HepG2 (cell line): ENCODE measurements at regions not wholly inside any gene's neighbourhood (a gene's known extent, or its start where the extent isn't known, plus 50 kb on each side); places are given as distances from the start of the nearest gene placed in this dataset.

Source experiments
- ATAC-seq: fragments of 200-7000 bp; cut with Tn5 transposase; 3 replicates; pipeline ENCODE4 v1.9.1; 2020; ENCODE audit warnings: mild to moderate bottlenecking, moderate library complexity
- BruUV-seq: library from RNA; stranded (reverse); fragments of 400-500 nt; replicated peaks from 2 replicates; lab custom pipeline; 2021; lab: Mats Ljungman, UMichigan
- CTCF ChIA-PET: fragments of 300-600 bp; formaldehyde crosslinking; extraction: SDS; loops from one replicate; lab custom pipeline; 2021; ENCODE audit warnings: low total read pairs, inconsistent platforms, low intra/inter-chr PET ratio; lab: Yijun Ruan, JAX
- POLR2A ChIA-PET: fragments of 350-600 bp; sonication (Branson Sonifier 250); formaldehyde crosslinking; loops from one replicate; lab custom pipeline; 2020; ENCODE audit warnings: antibody characterized with exemption, inconsistent platforms; lab: Yijun Ruan, JAX
- DNase-seq: peaks from one replicate; pipeline ENCODE4 v3.0.0-alpha.2; 2015; ENCODE audit warnings: low spot score
- FAIRE-seq: peaks from 3 replicates; lab custom pipeline; 2011; peaks lifted over from hg19 to GRCh38; lab: Jason Lieb, UNC
- H2AFZ ChIP-seq: one replicate; pipeline ENCODE4 v1.6.1; 2011; ENCODE audit warnings: low read length, inconsistent platforms
- H3K27ac ChIP-seq: fragments of 300-600 bp; 3 replicates; pipeline ENCODE4 v1.8.0; 2011; ENCODE audit warnings: mixed run types, mild to moderate bottlenecking, mixed read lengths, low read length, inconsistent platforms; ENCODE audit not compliant: insufficient read depth; ENCODE audit errors: extremely low read length
- H3K27me3 ChIP-seq, 2 experiments: fragments of 200-600 bp in 1 of 2; 2 replicates in 1 of 2; 3 replicates in 1 of 2; pipeline versions ENCODE4 v1.6.0 to v1.8.0; 2011; ENCODE audit warnings: low read length in 2 of 2, mild to moderate bottlenecking in 2 of 2, moderate library complexity in 2 of 2, inconsistent platforms in 1 of 2; ENCODE audit not compliant: insufficient read depth in 2 of 2, control insufficient read depth in 1 of 2
- H3K36me3 ChIP-seq, 2 experiments: fragments of 200-600 bp in 1 of 2; replicated peaks in 1 of 2; 2 replicates in 1 of 2; 3 replicates in 1 of 2; pipeline versions ENCODE4 v1.5.1 to v1.8.0; 2011; ENCODE audit warnings: low read length in 2 of 2, inconsistent platforms in 1 of 2; ENCODE audit not compliant: insufficient read depth in 2 of 2, control insufficient read depth in 1 of 2
- H3K4me1 ChIP-seq: 2 replicates; pipeline ENCODE4 v1.5.1; 2012; ENCODE audit warnings: low read length, inconsistent platforms; ENCODE audit not compliant: insufficient read depth
- H3K4me2 ChIP-seq: 2 replicates; pipeline ENCODE4 v1.6.0; 2011; ENCODE audit warnings: low read depth, low read length, inconsistent platforms
- H3K4me3 ChIP-seq, 3 experiments: fragments of 200-600 bp in 1 of 3; sonication (generic), shearing (Covaris generic) in 1 of 3; replicated peaks in 1 of 3; 2 replicates each; pipeline ENCODE4 v1.5.1; 2011 to 2016; ENCODE audit warnings: low read length in 3 of 3, inconsistent platforms in 2 of 3, low read depth in 2 of 3, mild to moderate bottlenecking in 2 of 3, control low read depth in 1 of 3, mixed read lengths in 1 of 3; ENCODE audit not compliant: insufficient read depth in 1 of 3
- H3K79me2 ChIP-seq: one replicate; pipeline ENCODE4 v1.6.1; 2011; ENCODE audit warnings: low read length, inconsistent platforms; ENCODE audit not compliant: insufficient read depth
- H3K9ac ChIP-seq: 2 replicates; pipeline ENCODE4 v1.6.0; 2011; ENCODE audit warnings: mild to moderate bottlenecking, low read depth, low read length, inconsistent platforms; ENCODE audit not compliant: insufficient read depth
- H3K9me3 ChIP-seq: 2 replicates; pipeline ENCODE4 v1.5.1; 2012; ENCODE audit warnings: mild to moderate bottlenecking, low read length
- H4K20me1 ChIP-seq: 2 replicates; pipeline ENCODE4 v1.6.0; 2011; ENCODE audit warnings: inconsistent platforms, mild to moderate bottlenecking, low read length, moderate library complexity; ENCODE audit not compliant: insufficient read depth
- AGO1 ChIP-seq: fragments of 200-400 bp; formaldehyde crosslinking; IDR thresholded peaks from 2 replicates; pipeline ENCODE4 v1.6.1; 2017; ENCODE audit warnings: mild to moderate bottlenecking, low read depth, low read length, moderate library complexity; ENCODE audit not compliant: poor library complexity, severe bottlenecking
- CBFB ChIP-seq: sonication (generic); formaldehyde crosslinking; IDR thresholded peaks from 2 replicates; pipeline ENCODE4 v1.4.0; 2020; ENCODE audit warnings: missing genetic modification reagents
- FOSL1 ChIP-seq: sonication (generic); formaldehyde crosslinking; IDR thresholded peaks from 2 replicates; pipeline ENCODE4 v1.9.0; 2021; ENCODE audit warnings: missing genetic modification reagents, borderline replicate concordance
- HMG20A ChIP-seq: IDR thresholded peaks from 2 replicates; pipeline ENCODE4 v1.6.1; 2016; ENCODE audit warnings: borderline replicate concordance
- LCORL ChIP-seq, 2 experiments: fragments of 450-650 bp in 1 of 2; sonication (generic) in 1 of 2; formaldehyde crosslinking in 1 of 2; IDR thresholded peaks; 2 replicates each; pipeline versions ENCODE4 v1.5.0 to v1.6.1; 2017 to 2020; ENCODE audit warnings: antibody characterized with exemption in 1 of 2, missing genetic modification reagents in 1 of 2
- PHF5A ChIP-seq: IDR thresholded peaks from one replicate; pipeline ENCODE4 v1.6.1; 2018; ENCODE audit warnings: low read depth, missing genetic modification reagents; ENCODE audit not compliant: unreplicated experiment
- POLR2A ChIP-seq, 2 experiments: IDR thresholded peaks; 2 replicates each; pipeline ENCODE4 v1.6.1; 2011; ENCODE audit warnings: low read depth in 2 of 2, low read length in 2 of 2, mild to moderate bottlenecking in 1 of 2, moderate library complexity in 1 of 2; ENCODE audit not compliant: insufficient read depth in 1 of 2
- SALL2 ChIP-seq: sonication (generic); formaldehyde crosslinking; IDR thresholded peaks from 2 replicates; pipeline ENCODE4 v1.8.1; 2023; ENCODE audit warnings: mild to moderate bottlenecking, missing genetic modification reagents, inconsistent platforms
- SATB2 ChIP-seq: sonication (generic); formaldehyde crosslinking; IDR thresholded peaks from 2 replicates; pipeline ENCODE4 v1.5.0; 2020; ENCODE audit warnings: missing genetic modification reagents
- SIX1 ChIP-seq: sonication (generic); formaldehyde crosslinking; IDR thresholded peaks from 2 replicates; pipeline ENCODE4 v1.4.0; 2020; ENCODE audit warnings: missing genetic modification reagents, borderline replicate concordance
- SRY ChIP-seq: sonication (generic); formaldehyde crosslinking; IDR thresholded peaks from 2 replicates; pipeline ENCODE4 v1.8.0; 2022; ENCODE audit warnings: mild to moderate bottlenecking, missing genetic modification reagents
- ZBTB1 ChIP-seq: sonication (generic); formaldehyde crosslinking; IDR thresholded peaks from 2 replicates; pipeline ENCODE4 v1.4.0; 2020; ENCODE audit warnings: missing genetic modification reagents, borderline replicate concordance
- ZFP91 ChIP-seq: sonication (generic); formaldehyde crosslinking; IDR thresholded peaks from 2 replicates; pipeline ENCODE4 v1.9.0; 2022; ENCODE audit warnings: missing genetic modification reagents, mild to moderate bottlenecking, borderline replicate concordance
- ZFY ChIP-seq: sonication (generic); formaldehyde crosslinking; IDR thresholded peaks from 2 replicates; pipeline ENCODE4 v1.4.0; 2020; ENCODE audit warnings: missing genetic modification reagents
- ZKSCAN8 ChIP-seq: IDR thresholded peaks from 2 replicates; pipeline ENCODE4 v1.6.1; 2016; ENCODE audit warnings: borderline replicate concordance, missing genetic modification reagents, missing compliant biosample characterization
- ZNF484 ChIP-seq: sonication (generic); formaldehyde crosslinking; IDR thresholded peaks from 2 replicates; pipeline ENCODE4 v1.5.1; 2020; ENCODE audit warnings: mild to moderate bottlenecking, low read depth, missing genetic modification reagents, borderline replicate concordance
- ZNF580 ChIP-seq: IDR thresholded peaks from 2 replicates; pipeline ENCODE4 v1.6.1; 2016; ENCODE audit warnings: low read depth, borderline replicate concordance
- ZNF792 ChIP-seq: IDR thresholded peaks from 2 replicates; pipeline ENCODE4 v1.6.1; 2016
- ZNF800 ChIP-seq: sonication (generic); formaldehyde crosslinking; IDR thresholded peaks from 2 replicates; pipeline ENCODE4 v1.4.0; 2020; ENCODE audit warnings: missing genetic modification reagents
- in situ Hi-C: cut with HindIII; loops from 2 replicates; pipeline ENCODE4 v1.10.0; 2017; ENCODE audit warnings: low pct_unique_long_range_greater_than_20kb; ENCODE audit not compliant: extremely low pct_ligation_motif_present
- intact Hi-C: fragments of 100-400 bp; cut with micrococcal nuclease; formaldehyde crosslinking; loops from one replicate; pipeline ENCODE4 v1.10.0; 2022; ENCODE audit not compliant: unreplicated experiment
- TF ChIP-seq, protein P1 (sequence below): sonication (generic); formaldehyde crosslinking; IDR thresholded peaks from 2 replicates; pipeline ENCODE4 v1.4.0; 2020; ENCODE audit warnings: low read depth, missing genetic modification reagents

DNA sequence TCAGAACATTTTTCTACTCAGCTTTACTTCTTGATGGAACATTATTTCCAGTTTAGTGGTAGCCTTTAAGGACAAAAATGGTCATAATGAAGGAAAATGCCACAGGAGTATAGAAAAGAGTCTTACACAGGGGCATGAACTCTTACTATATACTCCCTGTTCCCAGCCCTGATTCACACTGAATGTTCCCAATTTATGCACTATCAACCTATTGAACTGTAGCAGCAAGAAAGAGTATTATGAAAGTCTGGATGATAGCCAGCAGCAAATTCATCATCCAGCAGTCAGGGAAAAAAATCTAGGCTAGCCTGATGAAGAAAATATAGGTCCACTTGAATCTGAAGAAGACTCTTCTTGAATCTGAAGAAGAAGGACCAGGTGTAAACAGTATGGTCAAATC is 1170.3 kb upstream of the CHAC2 start:
- Histone ChIP-seq H3K36me3 (no peaks in the 10 kb centered on the region), H3K27me3 (no peaks in the 10 kb centered on the region), H3K9ac (no peak overlapping the region), H3K27ac (no peak overlapping the region), H3K79me2 (no peaks in the 10 kb centered on the region), H3K9me3 (peaks cover 79% of the 10 kb centered on the region), H3K4me2 (no peak overlapping the region), H3K4me3 (no peak overlapping the region), H2AFZ (no peak overlapping the region), H4K20me1 (no peaks in the 10 kb centered on the region), H3K4me1 (no peaks in the 10 kb centered on the region)
- intact Hi-C loops = no loop called here
- in situ Hi-C loops = no loop called here
- POLR2A ChIA-PET = no interaction called here
- DNase-seq (no peak), ATAC-seq (no peak), FAIRE-seq (no peak)
- CTCF ChIA-PET = no interaction called here
- TF ChIP-seq ZFP91 (CRISPR knock-in tag) (no peak), SIX1 (CRISPR knock-in tag) (no peak), HMG20A (CRISPR knock-in tag) (no peak), ZNF800 (no peak), POLR2A (IDR thresholded peaks at IDR 0.05; ENCODE audit: insufficient read depth in 1 of 2, low read depth in 2 of 2, low read length in 2 of 2) (no peak), SATB2 (CRISPR knock-in tag) (no peak), FOSL1 (no peak), SRY (CRISPR knock-in tag) (no peak), PHF5A (CRISPR knock-in tag) (no peak), ZFY (CRISPR knock-in tag) (no peak), AGO1 (no peak), SALL2 (no peak), ZNF484 (no peak), ZBTB1 (CRISPR knock-in tag) (no peak), LCORL (IDR thresholded peaks at IDR 0.05) (no peak), LCORL (CRISPR knock-in tag; IDR thresholded peaks at IDR 0.05) (no peak), ZNF792 (CRISPR knock-in tag) (no peak), CBFB (CRISPR knock-in tag) (no peak), ZKSCAN8 (CRISPR knock-in tag) (no peak), ZNF580 (CRISPR knock-in tag) (no peak)
- TF ChIP-seq, protein P1, sequence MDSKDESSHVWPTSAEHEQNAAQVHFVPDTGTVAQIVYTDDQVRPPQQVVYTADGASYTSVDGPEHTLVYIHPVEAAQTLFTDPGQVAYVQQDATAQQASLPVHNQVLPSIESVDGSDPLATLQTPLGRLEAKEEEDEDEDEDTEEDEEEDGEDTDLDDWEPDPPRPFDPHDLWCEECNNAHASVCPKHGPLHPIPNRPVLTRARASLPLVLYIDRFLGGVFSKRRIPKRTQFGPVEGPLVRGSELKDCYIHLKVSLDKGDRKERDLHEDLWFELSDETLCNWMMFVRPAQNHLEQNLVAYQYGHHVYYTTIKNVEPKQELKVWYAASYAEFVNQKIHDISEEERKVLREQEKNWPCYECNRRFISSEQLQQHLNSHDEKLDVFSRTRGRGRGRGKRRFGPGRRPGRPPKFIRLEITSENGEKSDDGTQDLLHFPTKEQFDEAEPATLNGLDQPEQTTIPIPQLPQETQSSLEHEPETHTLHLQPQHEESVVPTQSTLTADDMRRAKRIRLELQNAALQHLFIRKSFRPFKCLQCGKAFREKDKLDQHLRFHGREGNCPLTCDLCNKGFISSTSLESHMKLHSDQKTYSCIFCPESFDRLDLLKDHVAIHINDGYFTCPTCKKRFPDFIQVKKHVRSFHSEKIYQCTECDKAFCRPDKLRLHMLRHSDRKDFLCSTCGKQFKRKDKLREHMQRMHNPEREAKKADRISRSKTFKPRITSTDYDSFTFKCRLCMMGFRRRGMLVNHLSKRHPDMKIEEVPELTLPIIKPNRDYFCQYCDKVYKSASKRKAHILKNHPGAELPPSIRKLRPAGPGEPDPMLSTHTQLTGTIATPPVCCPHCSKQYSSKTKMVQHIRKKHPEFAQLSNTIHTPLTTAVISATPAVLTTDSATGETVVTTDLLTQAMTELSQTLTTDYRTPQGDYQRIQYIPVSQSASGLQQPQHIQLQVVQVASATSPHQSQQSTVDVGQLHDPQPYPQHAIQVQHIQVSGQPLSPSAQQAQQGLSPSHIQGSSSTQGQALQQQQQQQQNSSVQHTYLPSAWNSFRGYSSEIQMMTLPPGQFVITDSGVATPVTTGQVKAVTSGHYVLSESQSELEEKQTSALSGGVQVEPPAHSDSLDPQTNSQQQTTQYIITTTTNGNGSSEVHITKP (CRISPR knock-in tag) = no peak
- BruUV-seq = no TSS peak
